Ovary (tissue), 3 donors: ENCODE measurements at regions not wholly inside any gene's neighbourhood (a gene's known extent, or its start where the extent isn't known, plus 50 kb on each side); places are given as distances from the start of the nearest gene placed in this dataset.

Experiments
- POLR2A ChIP-seq: fragments of 450-650 bp; IDR thresholded peaks from one replicate; pipeline ENCODE4 v1.6.1; 2017; ENCODE audit warnings: antibody characterized with exemption, mild to moderate bottlenecking, moderate library complexity
- TF ChIP-seq, protein P1 (sequence below), 3 donors: fragments of 450-650 bp in 2 of 3; fragments of 200-600 bp in 1 of 3; IDR thresholded peaks; one replicate each; pipeline versions ENCODE4 v1.5.1 to v1.8.0; 2016 to 2022; ENCODE audit warnings: antibody characterized with exemption in 3 of 3, mild to moderate bottlenecking in 1 of 3
- donor health status: DM: no; HTN: no; CAD: no.

- TF ChIP-seq, protein P1, sequence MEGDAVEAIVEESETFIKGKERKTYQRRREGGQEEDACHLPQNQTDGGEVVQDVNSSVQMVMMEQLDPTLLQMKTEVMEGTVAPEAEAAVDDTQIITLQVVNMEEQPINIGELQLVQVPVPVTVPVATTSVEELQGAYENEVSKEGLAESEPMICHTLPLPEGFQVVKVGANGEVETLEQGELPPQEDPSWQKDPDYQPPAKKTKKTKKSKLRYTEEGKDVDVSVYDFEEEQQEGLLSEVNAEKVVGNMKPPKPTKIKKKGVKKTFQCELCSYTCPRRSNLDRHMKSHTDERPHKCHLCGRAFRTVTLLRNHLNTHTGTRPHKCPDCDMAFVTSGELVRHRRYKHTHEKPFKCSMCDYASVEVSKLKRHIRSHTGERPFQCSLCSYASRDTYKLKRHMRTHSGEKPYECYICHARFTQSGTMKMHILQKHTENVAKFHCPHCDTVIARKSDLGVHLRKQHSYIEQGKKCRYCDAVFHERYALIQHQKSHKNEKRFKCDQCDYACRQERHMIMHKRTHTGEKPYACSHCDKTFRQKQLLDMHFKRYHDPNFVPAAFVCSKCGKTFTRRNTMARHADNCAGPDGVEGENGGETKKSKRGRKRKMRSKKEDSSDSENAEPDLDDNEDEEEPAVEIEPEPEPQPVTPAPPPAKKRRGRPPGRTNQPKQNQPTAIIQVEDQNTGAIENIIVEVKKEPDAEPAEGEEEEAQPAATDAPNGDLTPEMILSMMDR (IDR thresholded peaks at IDR 0.05) = no peak
- no peak for TF ChIP-seq POLR2A
Measured at GRCh38 chrX:19178402-19178801, 56.1 kb upstream of the ADGRG2 start.
